ENCODE measurements at regions not wholly inside any gene's neighbourhood (a gene's known extent, or its start where the extent isn't known, plus 50 kb on each side); places are given as distances from the start of the nearest gene placed in this dataset.
"Not testable (repeated sequence)": the region's sequence is repeated elsewhere in the genome, so short reads cannot be mapped to it uniquely, and the experiment has no call there.

- DNase-seq: no peak
- no peaks in the 10 kb centered on the region for H3K9me3 Mint-ChIP-seq
- no peak overlapping the region for H3K27ac Mint-ChIP-seq
- H3K4me1 Mint-ChIP-seq: no peaks in the 10 kb centered on the region
- CTCF ChIA-PET: no interaction called here
- no peaks in the 10 kb centered on the region for H3K27me3 Mint-ChIP-seq
- POLR2A ChIA-PET: no interaction called here
- no peak overlapping the region for H3K4me3 Mint-ChIP-seq
- no peaks in the 10 kb centered on the region for H3K36me3 Mint-ChIP-seq (ENCODE audit: low read depth)
Measured at GRCh38 chr10:131820626-131821025, 80.2 kb upstream of the PPP2R2D start.

GRCh38 chr10:131821378-131822012 is 79.3 kb upstream of the PPP2R2D start:
- no peak for DNase-seq
- Mint-ChIP-seq H3K27ac (no peak overlapping the region), H3K4me1 (no peaks in the 10 kb centered on the region), H3K27me3 (no peaks in the 10 kb centered on the region), H3K36me3 (ENCODE audit: low read depth) (no peaks in the 10 kb centered on the region), H3K9me3 (no peaks in the 10 kb centered on the region), H3K4me3 (no peak overlapping the region)
- POLR2A ChIA-PET: no interaction called here
- CTCF ChIA-PET: no interaction called here

- CTCF ChIA-PET: no interaction called here
- no peak overlapping the region for H3K4me3 Mint-ChIP-seq
- H3K36me3 Mint-ChIP-seq (ENCODE audit: low read depth): no peaks in the 10 kb centered on the region
- H3K27me3 Mint-ChIP-seq: no peaks in the 10 kb centered on the region
- no peaks in the 10 kb centered on the region for H3K4me1 Mint-ChIP-seq
- DNase-seq: no peak
- H3K9me3 Mint-ChIP-seq: no peaks in the 10 kb centered on the region
- POLR2A ChIA-PET: no interaction called here
- H3K27ac Mint-ChIP-seq: no peak overlapping the region
Measured at GRCh38 chr10:131822013-131822691, 78.7 kb upstream of the PPP2R2D start.

- Mint-ChIP-seq H3K36me3 (ENCODE audit: low read depth) (no peaks in the 10 kb centered on the region), H3K27me3 (no peaks in the 10 kb centered on the region), H3K4me1 (no peaks in the 10 kb centered on the region), H3K27ac (no peak overlapping the region), H3K9me3 (no peaks in the 10 kb centered on the region), H3K4me3 (no peak overlapping the region)
- DNase-seq: no peak
- ChIA-PET CTCF (no interaction called here), POLR2A (no interaction called here)
Measured at GRCh38 chr10:131822692-131823245, 78.0 kb upstream of the PPP2R2D start.

DNA sequence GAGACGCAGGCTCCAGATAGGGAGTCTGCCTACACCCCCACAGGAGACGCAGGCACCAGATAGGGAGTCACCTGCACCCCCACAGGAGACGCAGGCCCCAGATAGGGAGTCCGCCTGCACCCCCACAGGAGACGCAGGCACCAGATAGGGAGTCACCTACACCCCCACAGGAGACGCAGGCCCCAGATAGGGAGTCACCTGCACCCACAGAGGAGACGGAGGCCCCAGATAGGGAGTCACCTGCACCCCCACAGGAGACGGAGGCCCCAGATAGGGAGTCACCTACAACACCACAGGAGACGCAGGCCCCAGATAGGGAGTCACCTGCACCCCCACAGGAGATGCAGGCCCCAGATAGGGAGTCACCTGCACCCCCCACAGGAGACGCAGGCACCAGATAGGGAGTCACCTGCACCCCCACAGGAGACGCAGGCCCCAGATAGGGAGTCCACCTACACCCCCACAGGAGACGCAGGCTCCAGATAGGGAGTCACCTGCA is 77.2 kb upstream of the PPP2R2D start:
- H3K27ac Mint-ChIP-seq; H3K36me3 Mint-ChIP-seq (ENCODE audit: low read depth); H3K27me3 Mint-ChIP-seq; H3K4me3 Mint-ChIP-seq; DNase-seq; H3K4me1 Mint-ChIP-seq; H3K9me3 Mint-ChIP-seq; POLR2A ChIA-PET; CTCF ChIA-PET: not testable (repeated sequence)

DNA sequence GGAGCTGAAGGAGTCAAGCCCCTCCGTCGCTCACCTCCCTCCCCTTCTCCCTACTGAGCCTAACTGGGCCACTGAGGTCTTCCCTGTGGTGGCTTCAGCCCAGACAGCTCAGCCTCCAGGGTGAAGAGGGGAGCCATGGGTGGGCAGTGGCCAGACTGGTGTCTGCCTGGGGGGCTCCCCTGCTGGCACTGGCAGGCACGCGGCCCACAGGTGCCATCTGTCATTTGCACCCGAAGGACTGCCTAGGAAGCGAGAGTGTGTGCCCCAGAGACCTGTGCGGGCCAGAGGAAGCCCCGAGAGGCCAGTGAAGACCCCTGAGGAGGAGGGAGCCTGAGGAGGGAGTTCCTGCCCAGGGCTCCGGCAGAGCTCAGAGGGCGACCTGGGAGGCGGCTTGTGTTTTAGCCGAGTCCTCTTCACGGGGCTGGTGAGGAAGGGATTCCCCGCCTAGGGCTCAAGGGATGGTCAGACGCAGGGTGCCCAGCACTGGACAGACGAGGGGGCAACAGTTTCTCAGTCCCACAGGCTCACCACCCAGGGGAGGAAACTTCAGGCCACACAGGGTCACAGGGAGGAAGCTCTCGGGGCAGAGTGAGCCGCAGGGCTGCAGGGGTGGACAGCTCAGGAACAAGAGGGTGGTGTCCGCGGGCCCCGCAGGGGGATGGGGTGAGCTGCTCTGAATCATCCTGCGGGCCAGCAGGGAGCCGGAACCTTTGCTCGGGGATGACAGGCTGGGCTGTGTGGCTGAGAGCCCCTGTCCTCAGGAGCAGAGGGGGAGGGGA is 76.2 kb upstream of the PPP2R2D start:
- ChIA-PET CTCF (no interaction called here), POLR2A (no interaction called here)
- Mint-ChIP-seq H3K27ac (no peak overlapping the region), H3K36me3 (ENCODE audit: low read depth) (no peaks in the 10 kb centered on the region), H3K4me3 (no peak overlapping the region), H3K27me3 (no peaks in the 10 kb centered on the region), H3K4me1 (no peaks in the 10 kb centered on the region), H3K9me3 (no peaks in the 10 kb centered on the region)
- no peak for DNase-seq

GRCh38 chr10:131825150-131825848 is 75.5 kb upstream of the PPP2R2D start:
- POLR2A ChIA-PET: no interaction called here
- Mint-ChIP-seq H3K36me3 (ENCODE audit: low read depth) (no peaks in the 10 kb centered on the region), H3K27ac (no peak overlapping the region), H3K4me1 (no peaks in the 10 kb centered on the region), H3K9me3 (no peaks in the 10 kb centered on the region), H3K4me3 (no peak overlapping the region), H3K27me3 (no peaks in the 10 kb centered on the region)
- CTCF ChIA-PET: no interaction called here
- DNase-seq: no peak

GRCh38 chr10:131825960-131826650 is 74.7 kb upstream of the PPP2R2D start:
- H3K27ac Mint-ChIP-seq: no peak overlapping the region
- no peak overlapping the region for H3K4me3 Mint-ChIP-seq
- ChIA-PET POLR2A (no interaction called here), CTCF (no interaction called here)
- no peaks in the 10 kb centered on the region for H3K27me3 Mint-ChIP-seq
- H3K9me3 Mint-ChIP-seq: no peaks in the 10 kb centered on the region
- no peaks in the 10 kb centered on the region for H3K36me3 Mint-ChIP-seq (ENCODE audit: low read depth)
- no peak for DNase-seq
- no peaks in the 10 kb centered on the region for H3K4me1 Mint-ChIP-seq

- no peak overlapping the region for H3K27ac Mint-ChIP-seq
- no peak for DNase-seq
- H3K27me3 Mint-ChIP-seq: no peaks in the 10 kb centered on the region
- ChIA-PET CTCF (no interaction called here), POLR2A (no interaction called here)
- H3K4me1 Mint-ChIP-seq: no peaks in the 10 kb centered on the region
- no peak overlapping the region for H3K4me3 Mint-ChIP-seq
- H3K9me3 Mint-ChIP-seq: no peaks in the 10 kb centered on the region
- no peaks in the 10 kb centered on the region for H3K36me3 Mint-ChIP-seq (ENCODE audit: low read depth)
Measured at GRCh38 chr10:131829156-131829930, 71.5 kb upstream of the PPP2R2D start.

- ChIA-PET POLR2A (no interaction called here), CTCF (no interaction called here)
- no peaks in the 10 kb centered on the region for H3K9me3 Mint-ChIP-seq
- DNase-seq: no peak
- H3K4me1 Mint-ChIP-seq: no peaks in the 10 kb centered on the region
- no peaks in the 10 kb centered on the region for H3K36me3 Mint-ChIP-seq (ENCODE audit: low read depth)
- no peak overlapping the region for H3K4me3 Mint-ChIP-seq
- H3K27me3 Mint-ChIP-seq: no peaks in the 10 kb centered on the region
- no peak overlapping the region for H3K27ac Mint-ChIP-seq
Measured at GRCh38 chr10:131830446-131831130, 70.2 kb upstream of the PPP2R2D start.

DNA sequence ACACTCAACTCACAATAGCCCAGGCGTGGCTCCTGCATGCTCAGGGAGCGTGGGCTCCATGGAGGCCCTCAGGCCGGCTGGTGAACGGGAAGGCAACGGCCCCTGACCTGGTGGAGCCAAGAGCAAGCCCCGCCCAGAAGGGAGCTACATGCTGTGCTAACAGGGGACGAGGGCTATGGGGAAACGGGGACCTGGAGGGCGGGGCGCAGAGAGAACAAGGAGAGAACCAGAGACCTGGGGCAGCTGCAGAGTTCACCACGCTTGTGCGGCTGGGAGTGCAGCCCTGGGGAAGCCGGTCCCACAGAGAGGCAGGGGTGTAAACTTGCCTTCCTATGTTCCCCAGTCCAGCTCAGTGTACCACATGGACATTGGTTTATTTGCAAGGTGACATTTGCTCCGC is 69.2 kb upstream of the PPP2R2D start:
- H3K27ac Mint-ChIP-seq: no peak overlapping the region
- POLR2A ChIA-PET: no interaction called here
- CTCF ChIA-PET: no interaction called here
- no peak for DNase-seq
- H3K4me3 Mint-ChIP-seq: no peak overlapping the region
- H3K4me1 Mint-ChIP-seq: no peaks in the 10 kb centered on the region
- H3K27me3 Mint-ChIP-seq: no peaks in the 10 kb centered on the region
- no peaks in the 10 kb centered on the region for H3K36me3 Mint-ChIP-seq (ENCODE audit: low read depth)
- no peaks in the 10 kb centered on the region for H3K9me3 Mint-ChIP-seq
